HG02642 (cell line): ENCODE measurements at regions not wholly inside any gene's neighbourhood (a gene's known extent, or its start where the extent isn't known, plus 50 kb on each side); places are given as distances from the start of the nearest gene placed in this dataset.

Source experiments
- ATAC-seq: cut with Tn5 transposase; IDR thresholded peaks from one replicate; pipeline ENCODE4 v1.9.1; 2021; ENCODE audit warnings: mild to moderate bottlenecking; ENCODE audit not compliant: unreplicated experiment, poor library complexity

GRCh38 chr14:40318211-40318719 is 886.0 kb upstream of the FBXO33 start:
- ATAC-seq: no peak

GRCh38 chr14:40317690-40318089 is 885.5 kb upstream of the FBXO33 start:
- ATAC-seq: no peak

GRCh38 chr14:40312296-40312695 is 880.1 kb upstream of the FBXO33 start:
- no peak for ATAC-seq

GRCh38 chr14:40309124-40309523 is 876.9 kb upstream of the FBXO33 start:
- ATAC-seq: no peak

- no peak for ATAC-seq
Measured at GRCh38 chr14:40308240-40308639, 876.0 kb upstream of the FBXO33 start.

DNA sequence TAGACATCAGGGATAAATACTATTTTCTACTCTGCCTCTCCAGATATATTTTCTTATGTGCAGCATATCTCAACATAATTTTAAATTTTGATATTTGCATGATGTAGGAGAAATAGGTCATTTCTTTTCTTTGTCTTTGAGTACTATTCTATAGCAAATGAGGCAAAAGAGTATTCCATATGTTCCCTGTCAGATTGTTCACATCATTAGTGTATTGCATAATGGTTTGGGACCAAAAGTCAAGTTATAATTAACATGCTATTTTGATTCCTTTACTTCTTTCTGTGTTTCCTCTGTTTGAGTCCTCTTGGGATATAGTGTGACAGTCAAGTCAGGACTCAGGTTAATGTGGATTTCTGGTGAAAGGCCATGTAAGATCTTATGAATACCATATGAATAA is 864.6 kb upstream of the FBXO33 start:
- no peak for ATAC-seq

DNA sequence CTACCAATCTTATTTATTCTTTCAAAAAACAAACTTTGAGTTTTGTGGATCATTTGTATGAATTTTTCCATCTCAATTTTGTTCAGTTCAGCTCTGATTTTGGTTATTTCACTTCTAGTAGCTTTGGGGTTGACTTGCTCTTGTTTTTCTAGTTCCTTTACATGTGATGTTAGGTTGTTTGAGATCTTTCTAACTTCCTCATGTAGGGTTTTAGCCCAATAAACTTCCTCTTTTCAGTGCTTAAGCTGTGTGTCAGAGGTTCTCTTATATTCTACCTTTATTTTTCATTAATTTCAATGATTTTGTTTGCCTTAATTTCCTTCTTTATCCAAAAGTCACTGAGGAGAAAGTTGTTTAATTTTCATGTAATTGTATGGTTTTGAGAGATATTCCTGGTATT is 860.4 kb upstream of the FBXO33 start:
- no peak for ATAC-seq

DNA sequence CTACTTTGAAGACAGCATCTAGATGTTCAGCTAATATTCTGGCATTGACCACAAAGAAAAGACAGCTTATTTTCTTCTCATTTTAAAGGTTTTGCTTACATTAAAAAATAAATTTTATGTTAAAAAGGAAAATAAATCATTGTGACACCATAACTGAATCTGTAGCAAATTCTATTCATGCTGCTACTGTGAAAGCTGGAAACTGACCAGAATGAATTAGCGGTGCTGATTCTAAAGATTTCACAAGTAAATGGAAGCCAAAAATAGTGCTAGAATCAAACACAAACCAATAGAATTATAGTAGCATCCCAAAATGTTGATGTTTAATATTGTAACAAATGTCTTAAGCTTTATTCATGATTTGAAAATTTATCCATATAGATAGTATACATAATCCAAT is 850.0 kb upstream of the FBXO33 start:
- no peak for ATAC-seq

- no peak for ATAC-seq
Measured at GRCh38 chr14:40280652-40281051, 848.4 kb upstream of the FBXO33 start.

DNA sequence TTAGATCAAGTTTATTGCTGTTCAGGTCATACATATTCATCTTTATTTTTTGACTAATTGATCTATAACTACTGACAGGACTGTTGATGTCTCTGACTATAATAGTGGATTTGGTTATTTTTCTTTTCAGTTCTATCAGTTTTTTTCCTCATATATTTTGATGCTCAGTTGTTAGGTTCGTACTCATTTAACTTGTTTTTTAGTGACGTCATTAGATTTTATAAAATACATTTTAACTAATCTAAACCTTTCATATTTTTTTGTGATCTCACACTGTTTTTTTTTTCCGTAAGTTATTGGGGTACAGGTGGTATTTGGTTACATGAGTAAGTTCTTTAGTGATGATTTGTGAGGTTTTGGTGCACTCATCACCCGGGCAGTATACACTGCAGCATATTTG is 841.2 kb upstream of the FBXO33 start:
- ATAC-seq: no peak

- ATAC-seq: no peak
Measured at GRCh38 chr14:40271480-40271879, 839.2 kb upstream of the FBXO33 start.

GRCh38 chr14:40269436-40269835 is 837.2 kb upstream of the FBXO33 start:
- ATAC-seq: no peak

DNA sequence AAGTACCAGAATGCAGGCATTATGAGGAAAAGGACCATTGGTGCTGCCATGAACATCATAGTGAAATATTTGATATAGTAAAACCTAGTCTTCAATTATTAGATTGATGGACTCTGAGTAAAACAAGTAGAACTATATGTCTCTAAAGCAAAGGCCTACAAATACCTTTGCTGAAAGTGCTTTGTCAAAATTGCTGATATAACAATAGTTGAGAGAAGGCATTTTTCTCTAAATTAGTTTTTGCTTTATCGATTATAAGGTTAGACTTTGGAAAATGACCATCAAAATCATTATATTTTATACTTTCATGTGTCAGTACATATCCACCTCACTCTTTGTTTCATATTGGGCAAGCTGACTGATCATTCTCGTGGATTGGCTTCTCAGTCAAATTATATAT is 836.0 kb upstream of the FBXO33 start:
- no peak for ATAC-seq

- no peak for ATAC-seq
Measured at GRCh38 chr14:40265096-40265495, 832.9 kb upstream of the FBXO33 start.

DNA sequence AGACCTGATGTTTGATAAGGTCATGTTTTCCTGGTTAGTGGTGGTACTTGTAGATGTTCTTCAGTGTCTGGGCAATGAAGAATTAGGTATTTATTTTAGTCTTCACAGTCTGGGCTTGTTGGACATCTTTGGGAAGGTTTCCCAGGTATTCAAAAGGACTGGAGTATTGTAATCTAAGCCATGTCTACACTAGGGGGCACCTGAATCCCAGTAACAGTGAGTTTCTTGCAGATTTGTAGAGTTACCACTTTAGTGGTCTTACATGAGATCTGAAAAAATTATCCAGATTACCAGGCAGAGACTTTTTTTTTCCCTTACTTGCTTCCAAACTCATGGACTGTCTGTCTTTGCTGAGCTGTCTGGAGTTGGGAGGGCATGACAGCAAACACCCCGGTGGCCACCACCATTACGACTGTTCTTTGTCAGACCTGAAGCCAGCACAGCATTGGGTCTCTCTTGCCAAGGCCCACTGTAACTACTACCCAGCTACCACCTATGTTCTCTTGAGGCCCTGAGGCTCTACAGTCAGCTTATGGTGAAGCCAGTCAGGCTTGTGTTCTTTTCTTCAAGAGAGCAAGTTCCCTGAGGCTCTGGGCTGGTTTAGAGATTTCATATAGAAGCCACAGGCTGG is 820.7 kb upstream of the FBXO33 start:
- ATAC-seq: no peak

DNA sequence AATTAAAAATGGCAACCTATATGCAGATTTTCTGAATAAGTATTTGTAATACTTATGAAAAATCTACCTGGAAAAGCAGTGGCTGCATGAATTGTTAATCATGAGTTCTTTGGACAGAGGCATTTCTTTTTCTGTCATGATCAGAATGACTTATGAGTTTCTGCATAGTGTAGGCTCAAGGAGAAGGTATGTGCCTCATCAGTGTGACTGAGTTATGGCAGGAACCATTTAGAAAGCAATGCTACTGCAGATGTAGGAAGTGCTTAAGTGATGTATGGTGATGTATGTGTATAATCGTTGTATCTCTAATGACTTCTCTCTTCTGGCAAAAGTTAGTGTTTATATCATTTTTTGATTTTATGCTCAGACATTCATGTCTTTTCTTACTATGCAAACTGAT is 816.4 kb upstream of the FBXO33 start:
- no peak for ATAC-seq

GRCh38 chr14:40240245-40240859 is 808.1 kb upstream of the FBXO33 start:
- no peak for ATAC-seq

DNA sequence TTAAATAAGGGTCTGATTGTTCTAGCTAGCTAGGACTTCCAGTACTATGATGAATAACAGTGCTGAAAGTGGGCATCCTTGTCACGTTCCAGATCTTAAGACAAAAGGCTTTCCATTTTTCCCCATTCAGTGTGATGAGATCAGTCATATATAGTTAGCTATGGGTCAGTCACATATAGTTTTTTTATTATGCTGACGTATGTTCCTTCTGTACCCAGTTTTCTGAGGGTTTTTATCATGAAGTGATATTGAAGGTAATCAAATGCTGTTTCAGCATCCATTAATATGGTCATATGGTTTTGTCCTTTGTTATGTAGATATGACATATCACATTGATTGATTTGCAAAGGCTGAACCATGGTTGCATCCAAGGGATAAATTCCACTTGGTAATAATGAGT is 800.1 kb upstream of the FBXO33 start:
- no peak for ATAC-seq

DNA sequence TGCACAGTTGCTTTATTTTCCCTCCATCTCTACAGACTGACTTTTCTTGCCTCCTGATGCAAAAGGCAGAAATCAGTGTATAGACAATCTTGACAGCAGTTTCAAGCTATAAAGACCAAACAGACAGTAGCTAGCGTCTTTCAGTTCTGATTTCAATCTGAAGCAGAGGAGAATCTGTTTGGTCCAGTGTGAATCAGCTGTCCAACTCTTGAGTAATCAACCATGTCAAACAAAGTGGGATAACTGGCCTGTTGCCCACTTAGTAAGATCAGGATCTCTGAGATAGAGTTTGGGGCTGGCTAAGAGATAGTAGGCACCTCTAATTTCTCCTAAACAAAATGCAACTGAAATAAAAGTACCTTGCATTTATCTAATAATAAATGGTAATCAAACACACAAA is 797.4 kb upstream of the FBXO33 start:
- ATAC-seq: no peak

- ATAC-seq: no peak
Measured at GRCh38 chr14:40222996-40223395, 790.8 kb upstream of the FBXO33 start.

DNA sequence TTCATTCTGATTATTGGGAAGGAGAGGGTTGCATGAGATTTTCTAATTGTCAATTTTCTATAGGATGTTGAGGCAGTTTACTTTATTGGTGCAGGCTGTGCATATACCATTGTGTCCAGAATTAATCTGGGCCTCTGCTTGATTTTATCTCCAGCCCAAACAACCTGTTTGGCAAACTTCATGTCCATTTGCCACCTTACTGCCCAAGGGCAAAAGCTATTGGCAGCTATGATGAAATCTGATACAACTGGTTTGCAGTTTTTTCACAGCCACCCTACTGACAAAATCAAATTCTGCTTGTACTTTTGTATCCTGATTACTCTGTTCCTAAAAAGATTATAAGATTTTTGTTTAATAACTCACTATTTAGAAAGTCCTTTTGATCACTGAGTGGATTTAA is 789.2 kb upstream of the FBXO33 start:
- ATAC-seq: no peak

DNA sequence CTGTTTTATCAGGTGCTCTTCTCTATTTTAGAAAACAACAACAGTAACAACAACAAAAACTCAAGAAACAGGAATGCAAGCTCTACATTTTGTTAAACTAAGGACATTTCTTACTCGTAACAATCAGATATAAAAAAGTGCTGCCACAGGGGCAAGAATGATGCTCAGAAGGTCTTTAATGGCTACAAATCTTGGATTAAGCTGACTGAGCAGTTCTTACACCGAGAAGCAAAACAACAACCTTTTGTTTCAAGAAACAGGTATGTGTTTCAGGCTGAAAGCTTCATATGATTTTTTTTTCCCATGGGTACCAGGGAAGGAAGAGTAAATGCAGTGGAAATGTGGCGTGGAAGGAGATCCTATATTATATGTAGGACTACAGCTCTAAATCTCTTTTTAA is 786.8 kb upstream of the FBXO33 start:
- no peak for ATAC-seq
